Thyroid gland (tissue), 4 donors: ENCODE measurements at regions not wholly inside any gene's neighbourhood (a gene's known extent, or its start where the extent isn't known, plus 50 kb on each side); places are given as distances from the start of the nearest gene placed in this dataset.

Experiments used
- POLR2A ChIP-seq, 2 donors: fragments of 450-650 bp; IDR thresholded peaks; one replicate each; pipeline ENCODE4 v1.6.1; 2017; ENCODE audit warnings: antibody characterized with exemption in 2 of 2, mild to moderate bottlenecking in 2 of 2, moderate library complexity in 1 of 2
- TF ChIP-seq, protein P1 (sequence below), 6 experiments: fragments of 200-600 bp in 3 of 6; fragments of 450-650 bp in 3 of 6; sonication (generic) in 3 of 6; IDR thresholded peaks; one replicate each; pipeline ENCODE4 v1.5.1; 2016 to 2019; ENCODE audit warnings: antibody characterized with exemption in 6 of 6, mild to moderate bottlenecking in 2 of 6, inconsistent platforms in 1 of 6, moderate library complexity in 1 of 6

- TF ChIP-seq, protein P1, sequence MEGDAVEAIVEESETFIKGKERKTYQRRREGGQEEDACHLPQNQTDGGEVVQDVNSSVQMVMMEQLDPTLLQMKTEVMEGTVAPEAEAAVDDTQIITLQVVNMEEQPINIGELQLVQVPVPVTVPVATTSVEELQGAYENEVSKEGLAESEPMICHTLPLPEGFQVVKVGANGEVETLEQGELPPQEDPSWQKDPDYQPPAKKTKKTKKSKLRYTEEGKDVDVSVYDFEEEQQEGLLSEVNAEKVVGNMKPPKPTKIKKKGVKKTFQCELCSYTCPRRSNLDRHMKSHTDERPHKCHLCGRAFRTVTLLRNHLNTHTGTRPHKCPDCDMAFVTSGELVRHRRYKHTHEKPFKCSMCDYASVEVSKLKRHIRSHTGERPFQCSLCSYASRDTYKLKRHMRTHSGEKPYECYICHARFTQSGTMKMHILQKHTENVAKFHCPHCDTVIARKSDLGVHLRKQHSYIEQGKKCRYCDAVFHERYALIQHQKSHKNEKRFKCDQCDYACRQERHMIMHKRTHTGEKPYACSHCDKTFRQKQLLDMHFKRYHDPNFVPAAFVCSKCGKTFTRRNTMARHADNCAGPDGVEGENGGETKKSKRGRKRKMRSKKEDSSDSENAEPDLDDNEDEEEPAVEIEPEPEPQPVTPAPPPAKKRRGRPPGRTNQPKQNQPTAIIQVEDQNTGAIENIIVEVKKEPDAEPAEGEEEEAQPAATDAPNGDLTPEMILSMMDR (IDR thresholded peaks at IDR 0.05), result no peak
- TF ChIP-seq POLR2A (IDR thresholded peaks at IDR 0.05), result no peak
These were observed 315.6 kb upstream of the NPSR1 start for GRCh38 chr7:34342387-34342786.
